ENCODE measurements at regions not wholly inside any gene's neighbourhood (a gene's known extent, or its start where the extent isn't known, plus 50 kb on each side); places are given as distances from the start of the nearest gene placed in this dataset.

DNA sequence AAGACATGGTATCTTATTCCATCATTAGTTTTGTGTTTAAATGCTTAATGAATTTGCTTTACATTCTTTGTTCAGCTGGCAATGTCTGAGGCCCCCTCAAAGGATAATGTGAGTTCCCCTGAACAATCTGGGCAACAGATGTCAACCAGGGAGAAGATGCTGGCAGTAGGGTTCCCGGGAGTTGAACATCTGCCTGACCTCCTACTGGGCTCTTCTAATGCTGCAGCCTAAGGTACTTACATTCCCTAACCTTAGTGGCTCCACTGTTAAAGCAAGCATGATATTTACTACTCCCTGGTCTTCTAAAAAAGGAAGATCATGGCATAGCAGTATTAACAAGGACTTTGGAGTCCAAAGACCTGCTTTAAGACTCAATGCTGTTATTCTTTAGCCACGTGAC lies 574.9 kb upstream of the NR5A2 start:
- no peak overlapping the region for H3K23ac ChIP-seq (ENCODE audit: low read depth, low read length, poor library complexity)
- no peak overlapping the region for H2BK5ac ChIP-seq (ENCODE audit: low read length)
- H2BK120ac ChIP-seq (ENCODE audit: low read depth, low read length) = no peak overlapping the region
- H3K9me3 ChIP-seq (replicated peaks in 1 of 2; ENCODE audit: control insufficient read depth in 2 of 2, insufficient read depth in 1 of 2, low read depth in 1 of 2, low read length in 2 of 2) = no peaks in the 10 kb centered on the region
- H4K8ac ChIP-seq (ENCODE audit: low read depth, low read length) = no peak overlapping the region
- H3K14ac ChIP-seq (ENCODE audit: low read length) = no peak overlapping the region
- no peak overlapping the region for H3K4me2 ChIP-seq (ENCODE audit: insufficient read depth, low read length, poor library complexity, severe bottlenecking)
- no CpG with 5 or more reads among the region's 2 CpGs for WGBS, 2 donors (ENCODE audit: extremely low coverage in 2 of 2, insufficient read length in 2 of 2, insufficient replicate concordance in 1 of 2)
- no peak for DNase-seq (ENCODE audit: low spot score)
- H3K27me3 ChIP-seq (ENCODE audit: control insufficient read depth in 3 of 3, insufficient read depth in 3 of 3, low read depth in 1 of 3, low read length in 3 of 3) = no peaks in the 10 kb centered on the region
- H2AK5ac ChIP-seq (ENCODE audit: low read depth, low read length) = no peak overlapping the region
- no peak overlapping the region for H2AFZ ChIP-seq (ENCODE audit: low read length)
- H2BK12ac ChIP-seq (ENCODE audit: low read length) = no peak overlapping the region
- no peak overlapping the region for H3K18ac ChIP-seq (ENCODE audit: low read length)
- no peaks in the 10 kb centered on the region for H3K79me1 ChIP-seq (ENCODE audit: low read depth, low read length)
- H3K9ac ChIP-seq (ENCODE audit: low read depth, low read length, poor library complexity) = no peak overlapping the region
- peaks cover 0 to 1% of the 10 kb centered on the region in 2 donors for H3K4me1 ChIP-seq (ENCODE audit: control insufficient read depth in 2 of 2, insufficient read depth in 1 of 2, low read depth in 1 of 2, low read length in 2 of 2)
- H2BK15ac ChIP-seq (ENCODE audit: low read length) = no peak overlapping the region
- H3K4me3 ChIP-seq (ENCODE audit: low read length in 2 of 2) = no peak overlapping the region
- H4K91ac ChIP-seq (ENCODE audit: low read depth, low read length, poor library complexity) = no peak overlapping the region
- H3K36me3 ChIP-seq (replicated peaks in 1 of 2; ENCODE audit: control insufficient read depth in 2 of 2, insufficient read depth in 2 of 2, low read length in 2 of 2) = no peaks in the 10 kb centered on the region
- H3K4ac ChIP-seq (ENCODE audit: low read length) = no peak overlapping the region
- no peak overlapping the region for H3K27ac ChIP-seq (replicated peaks; ENCODE audit: low read length)

DNA sequence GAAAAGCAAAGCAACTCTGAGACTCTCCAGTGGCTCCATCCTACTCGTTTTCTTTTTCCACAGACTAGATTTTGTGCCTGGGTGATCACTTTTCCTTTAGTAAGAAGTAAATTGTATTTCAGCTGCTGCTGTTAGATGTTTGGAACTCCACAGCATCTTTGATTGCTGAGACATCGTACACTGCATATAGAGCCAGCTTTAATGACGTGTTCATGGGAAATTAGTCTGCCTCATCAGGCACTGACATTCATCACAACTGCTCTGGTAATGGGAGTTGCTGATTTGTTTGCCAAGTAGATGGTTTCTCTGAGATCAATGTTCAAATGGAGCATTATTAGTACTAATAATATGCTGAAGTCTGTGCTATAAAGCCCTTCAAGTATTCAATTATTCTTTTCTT lies 573.8 kb upstream of the NR5A2 start:
- Histone ChIP-seq H3K27ac (replicated peaks; ENCODE audit: low read length) (no peak overlapping the region), H3K4me1 (ENCODE audit: control insufficient read depth in 2 of 2, insufficient read depth in 1 of 2, low read depth in 1 of 2, low read length in 2 of 2) (no peaks in the 10 kb centered on the region), H2AK5ac (ENCODE audit: low read depth, low read length) (no peak overlapping the region), H2BK12ac (ENCODE audit: low read length) (no peak overlapping the region), H3K79me1 (ENCODE audit: low read depth, low read length) (no peaks in the 10 kb centered on the region), H3K4ac (ENCODE audit: low read length) (no peak overlapping the region), H3K23ac (ENCODE audit: low read depth, low read length, poor library complexity) (no peak overlapping the region), H2BK5ac (ENCODE audit: low read length) (no peak overlapping the region), H3K14ac (ENCODE audit: low read length) (no peak overlapping the region), H3K4me2 (ENCODE audit: insufficient read depth, low read length, poor library complexity, severe bottlenecking) (no peak overlapping the region), H3K4me3 (ENCODE audit: low read length in 2 of 2) (no peak overlapping the region), H2BK15ac (ENCODE audit: low read length) (no peak overlapping the region), H3K36me3 (replicated peaks in 1 of 2; ENCODE audit: control insufficient read depth in 2 of 2, insufficient read depth in 2 of 2, low read length in 2 of 2) (no peaks in the 10 kb centered on the region), H3K9ac (ENCODE audit: low read depth, low read length, poor library complexity) (no peak overlapping the region), H4K91ac (ENCODE audit: low read depth, low read length, poor library complexity) (no peak overlapping the region), H3K9me3 (replicated peaks in 1 of 2; ENCODE audit: control insufficient read depth in 2 of 2, insufficient read depth in 1 of 2, low read depth in 1 of 2, low read length in 2 of 2) (no peaks in the 10 kb centered on the region), H4K8ac (ENCODE audit: low read depth, low read length) (no peak overlapping the region), H2BK120ac (ENCODE audit: low read depth, low read length) (no peak overlapping the region), H3K27me3 (ENCODE audit: control insufficient read depth in 3 of 3, insufficient read depth in 3 of 3, low read depth in 1 of 3, low read length in 3 of 3) (no peaks in the 10 kb centered on the region), H2AFZ (ENCODE audit: low read length) (no peak overlapping the region), H3K18ac (ENCODE audit: low read length) (no peak overlapping the region)
- no CpG with 5 or more reads among the region's 3 CpGs for WGBS, 2 donors (ENCODE audit: extremely low coverage in 2 of 2, insufficient read length in 2 of 2, insufficient replicate concordance in 1 of 2)
- DNase-seq (ENCODE audit: low spot score) = no peak

DNA sequence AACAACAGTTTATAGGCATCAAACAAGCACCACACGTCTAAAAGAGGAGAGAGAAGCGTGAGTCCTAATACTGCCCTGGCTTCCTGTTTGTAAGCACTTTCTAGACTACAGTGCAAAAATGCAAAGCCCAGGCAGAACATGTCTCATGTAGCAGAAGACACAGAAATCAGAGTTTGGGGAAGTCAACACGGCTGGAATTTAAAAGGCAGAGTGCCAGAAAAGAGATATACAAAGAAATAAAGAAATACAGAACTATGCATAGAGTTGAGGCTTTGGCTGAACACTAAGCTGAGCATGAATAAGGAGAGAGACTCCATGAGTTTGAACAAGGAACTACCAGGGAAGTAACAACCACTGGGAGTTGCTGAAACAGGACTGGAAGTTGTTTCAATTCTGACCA lies 566.6 kb upstream of the NR5A2 start:
- Histone ChIP-seq H3K18ac (ENCODE audit: low read length) (no peak overlapping the region), H3K14ac (ENCODE audit: low read length) (no peak overlapping the region), H3K4ac (ENCODE audit: low read length) (no peak overlapping the region), H3K23ac (ENCODE audit: low read depth, low read length, poor library complexity) (no peak overlapping the region), H4K8ac (ENCODE audit: low read depth, low read length) (no peak overlapping the region), H2AFZ (ENCODE audit: low read length) (peak overlapping the region; percentile 59), H2BK5ac (ENCODE audit: low read length) (no peak overlapping the region), H4K91ac (ENCODE audit: low read depth, low read length, poor library complexity) (no peak overlapping the region), H2AK5ac (ENCODE audit: low read depth, low read length) (no peak overlapping the region), H2BK15ac (ENCODE audit: low read length) (no peak overlapping the region), H3K36me3 (replicated peaks in 1 of 2; ENCODE audit: control insufficient read depth in 2 of 2, insufficient read depth in 2 of 2, low read length in 2 of 2) (no peaks in the 10 kb centered on the region), H3K9me3 (replicated peaks in 1 of 2; ENCODE audit: control insufficient read depth in 2 of 2, insufficient read depth in 1 of 2, low read depth in 1 of 2, low read length in 2 of 2) (peaks cover 0 to 10% of the 10 kb centered on the region in 2 donors), H3K27me3 (ENCODE audit: control insufficient read depth in 3 of 3, insufficient read depth in 3 of 3, low read depth in 1 of 3, low read length in 3 of 3) (no peaks in the 10 kb centered on the region), H3K9ac (ENCODE audit: low read depth, low read length, poor library complexity) (no peak overlapping the region), H3K27ac (replicated peaks; ENCODE audit: low read length) (no peak overlapping the region), H2BK12ac (ENCODE audit: low read length) (no peak overlapping the region), H3K4me2 (ENCODE audit: insufficient read depth, low read length, poor library complexity, severe bottlenecking) (no peak overlapping the region), H3K79me1 (ENCODE audit: low read depth, low read length) (no peaks in the 10 kb centered on the region), H2BK120ac (ENCODE audit: low read depth, low read length) (no peak overlapping the region), H3K4me3 (ENCODE audit: low read length in 2 of 2) (no peak overlapping the region), H3K4me1 (ENCODE audit: control insufficient read depth in 2 of 2, insufficient read depth in 1 of 2, low read depth in 1 of 2, low read length in 2 of 2) (no peaks in the 10 kb centered on the region)
- no peak for DNase-seq (ENCODE audit: low spot score)
- whole genome bisulfite sequencing, 2 donors (ENCODE audit: extremely low coverage in 2 of 2, insufficient read length in 2 of 2, insufficient replicate concordance in 1 of 2) = no CpG with 5 or more reads among the region's 3 CpGs

DNA sequence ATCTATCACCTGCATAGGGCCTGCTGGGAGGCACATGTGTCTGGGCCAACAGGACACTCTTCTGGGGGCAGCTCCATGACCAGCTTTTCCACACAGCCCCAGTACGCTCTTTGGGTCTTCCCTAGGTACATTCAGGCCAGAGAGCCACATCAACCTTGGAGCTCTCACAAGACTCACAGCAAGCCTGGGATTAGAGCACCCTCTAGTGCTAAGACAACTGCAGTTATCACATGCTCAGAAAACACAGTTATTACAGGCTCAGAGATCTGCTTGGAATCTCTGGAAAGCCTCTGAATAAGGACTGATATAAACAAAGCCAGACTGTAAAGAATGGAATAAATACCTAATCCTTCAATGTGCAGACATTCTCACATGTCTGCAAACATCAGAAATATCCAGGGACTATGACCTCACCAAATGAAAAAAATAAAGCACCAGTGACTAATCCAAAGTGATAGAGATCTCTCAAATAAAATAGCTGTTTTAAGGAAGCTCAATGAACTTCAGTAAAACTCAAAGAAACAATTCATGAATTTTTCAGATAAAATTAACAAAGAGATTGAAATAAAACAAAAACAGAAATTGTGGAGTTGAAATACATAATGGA lies 563.9 kb upstream of the NR5A2 start:
- DNase-seq (ENCODE audit: low spot score) = peak; percentile 42
- H2BK5ac ChIP-seq (ENCODE audit: low read length) = no peak overlapping the region
- no peaks in the 10 kb centered on the region for H3K36me3 ChIP-seq (replicated peaks in 1 of 2; ENCODE audit: control insufficient read depth in 2 of 2, insufficient read depth in 2 of 2, low read length in 2 of 2)

More for the DNA sequence above, 563.9 kb upstream of the NR5A2 start:
- Histone ChIP-seq H4K8ac (ENCODE audit: low read depth, low read length) (no peak overlapping the region), H3K23ac (ENCODE audit: low read depth, low read length, poor library complexity) (no peak overlapping the region), H3K14ac (ENCODE audit: low read length) (no peak overlapping the region), H3K4me2 (ENCODE audit: insufficient read depth, low read length, poor library complexity, severe bottlenecking) (no peak overlapping the region), H3K27me3 (ENCODE audit: control insufficient read depth in 3 of 3, insufficient read depth in 3 of 3, low read depth in 1 of 3, low read length in 3 of 3) (no peaks in the 10 kb centered on the region), H2BK120ac (ENCODE audit: low read depth, low read length) (no peak overlapping the region), H3K9me3 (replicated peaks in 1 of 2; ENCODE audit: control insufficient read depth in 2 of 2, insufficient read depth in 1 of 2, low read depth in 1 of 2, low read length in 2 of 2) (peaks cover 0 to 10% of the 10 kb centered on the region in 2 donors), H3K4me1 (ENCODE audit: control insufficient read depth in 2 of 2, insufficient read depth in 1 of 2, low read depth in 1 of 2, low read length in 2 of 2) (no peaks in the 10 kb centered on the region), H3K4ac (ENCODE audit: low read length) (no peak overlapping the region), H2AFZ (ENCODE audit: low read length) (no peak overlapping the region), H4K91ac (ENCODE audit: low read depth, low read length, poor library complexity) (no peak overlapping the region), H2BK15ac (ENCODE audit: low read length) (no peak overlapping the region), H3K4me3 (ENCODE audit: low read length in 2 of 2) (no peak overlapping the region), H3K18ac (ENCODE audit: low read length) (no peak overlapping the region), H3K79me1 (ENCODE audit: low read depth, low read length) (no peaks in the 10 kb centered on the region), H2BK12ac (ENCODE audit: low read length) (no peak overlapping the region), H2AK5ac (ENCODE audit: low read depth, low read length) (no peak overlapping the region), H3K9ac (ENCODE audit: low read depth, low read length, poor library complexity) (no peak overlapping the region), H3K27ac (replicated peaks; ENCODE audit: low read length) (no peak overlapping the region)
- WGBS, 2 donors (ENCODE audit: extremely low coverage in 2 of 2, insufficient read length in 2 of 2, insufficient replicate concordance in 1 of 2) = no CpG with 5 or more reads among the region's 1 CpG
